Mesenchymal stem cell (in vitro differentiated cells and primary cell): ENCODE measurements at regions not wholly inside any gene's neighbourhood (a gene's known extent, or its start where the extent isn't known, plus 50 kb on each side); places are given as distances from the start of the nearest gene placed in this dataset.

Experiments
- DNase-seq: peaks from one replicate; pipeline ENCODE4 v3.0.0-alpha.2; 2013
- H2AFZ ChIP-seq: one replicate; pipeline ENCODE4 v1.6.1; 2013; ENCODE audit warnings: low read depth, mild to moderate bottlenecking, control low read depth, inconsistent platforms, low read length, moderate library complexity
- H2AK5ac ChIP-seq: 2 replicates; pipeline ENCODE4 v1.6.1; 2013; ENCODE audit warnings: low read length, moderate library complexity, mild to moderate bottlenecking, inconsistent platforms; ENCODE audit not compliant: severe bottlenecking
- H2BK120ac ChIP-seq: one replicate; pipeline ENCODE4 v1.6.1; 2013; ENCODE audit warnings: low read depth, mild to moderate bottlenecking, inconsistent platforms, low read length, moderate library complexity
- H2BK12ac ChIP-seq, 2 experiments: one replicate each; pipeline ENCODE4 v1.6.1; 2013; ENCODE audit warnings: inconsistent platforms in 2 of 2, low read length in 2 of 2, mild to moderate bottlenecking in 2 of 2, moderate library complexity in 2 of 2, control low read depth in 1 of 2
- H2BK15ac ChIP-seq: one replicate; pipeline ENCODE4 v1.6.1; 2013; ENCODE audit warnings: mild to moderate bottlenecking, low read depth, inconsistent platforms; ENCODE audit not compliant: poor library complexity, severe bottlenecking
- H2BK5ac ChIP-seq: 2 replicates; pipeline ENCODE4 v1.6.1; 2013; ENCODE audit warnings: low read depth, mild to moderate bottlenecking, low read length, control low read depth, inconsistent platforms; ENCODE audit not compliant: poor library complexity, severe bottlenecking
- H3K14ac ChIP-seq, 2 experiments: one replicate each; pipeline ENCODE4 v1.6.1; 2013; ENCODE audit warnings: inconsistent platforms in 2 of 2, low read length in 2 of 2, control low read depth in 1 of 2, mild to moderate bottlenecking in 1 of 2, moderate library complexity in 1 of 2
- H3K18ac ChIP-seq, 2 experiments: one replicate each; pipeline ENCODE4 v1.6.1; 2013; ENCODE audit warnings: inconsistent platforms in 2 of 2, low read length in 2 of 2, control low read depth in 1 of 2, low read depth in 1 of 2, mild to moderate bottlenecking in 1 of 2
- H3K23ac ChIP-seq, 2 experiments: one replicate each; pipeline ENCODE4 v1.6.1; 2013; ENCODE audit warnings: inconsistent platforms in 2 of 2, low read length in 2 of 2, mild to moderate bottlenecking in 2 of 2, moderate library complexity in 2 of 2, control low read depth in 1 of 2
- H3K27ac ChIP-seq: 2 replicates; pipeline ENCODE4 v1.5.1; 2013; ENCODE audit warnings: mild to moderate bottlenecking, moderate library complexity, low read length, control low read depth, inconsistent platforms; ENCODE audit not compliant: poor library complexity, severe bottlenecking
- H3K27me3 ChIP-seq, 2 experiments: 2 replicates each; pipeline versions ENCODE4 v1.6.1 to v1.7.0; 2013; ENCODE audit warnings: low read length in 2 of 2, mild to moderate bottlenecking in 2 of 2, moderate library complexity in 2 of 2, control low read depth in 1 of 2, inconsistent platforms in 1 of 2; ENCODE audit not compliant: control insufficient read depth in 1 of 2, insufficient read depth in 1 of 2
- H3K36me3 ChIP-seq, 2 experiments: 2 replicates each; pipeline versions ENCODE4 v1.6.1 to v1.7.0; 2013; ENCODE audit warnings: low read length in 2 of 2, control low read depth in 1 of 2, inconsistent platforms in 1 of 2, low read depth in 1 of 2, mild to moderate bottlenecking in 1 of 2; ENCODE audit not compliant: insufficient read depth in 2 of 2, control insufficient read depth in 1 of 2
- H3K4ac ChIP-seq, 2 experiments: one replicate each; pipeline ENCODE4 v1.6.1; 2013; ENCODE audit warnings: inconsistent platforms in 2 of 2, low read length in 2 of 2, mild to moderate bottlenecking in 2 of 2, moderate library complexity in 2 of 2, control low read depth in 1 of 2, low read depth in 1 of 2
- H3K4me1 ChIP-seq: 2 replicates; pipeline ENCODE4 v1.6.1; 2013; ENCODE audit warnings: low read depth, low read length, control low read depth; ENCODE audit not compliant: control insufficient read depth, insufficient read depth
- H3K4me2 ChIP-seq: 2 replicates; pipeline ENCODE4 v1.6.1; 2013; ENCODE audit warnings: low read length, mild to moderate bottlenecking, inconsistent platforms; ENCODE audit not compliant: poor library complexity, severe bottlenecking
- H3K4me3 ChIP-seq, 2 experiments: 2 replicates each; pipeline versions ENCODE4 v1.5.1 to v1.7.0; 2013; ENCODE audit warnings: low read length in 2 of 2, mild to moderate bottlenecking in 2 of 2, control low read depth in 1 of 2, low read depth in 1 of 2; ENCODE audit not compliant: insufficient read depth in 1 of 2
- H3K79me1 ChIP-seq: replicated peaks from 2 replicates; pipeline ENCODE4 v1.6.1; 2013; ENCODE audit warnings: mild to moderate bottlenecking, control low read depth, low read length, inconsistent platforms; ENCODE audit not compliant: poor library complexity, severe bottlenecking
- H3K9ac ChIP-seq: 2 replicates; pipeline ENCODE4 v1.7.0; 2013; ENCODE audit warnings: mild to moderate bottlenecking, low read length, moderate library complexity
- H3K9me3 ChIP-seq: 2 replicates; pipeline ENCODE4 v1.7.0; 2013; ENCODE audit warnings: mild to moderate bottlenecking, low read length; ENCODE audit not compliant: control insufficient read depth
- H4K8ac ChIP-seq: one replicate; pipeline ENCODE4 v1.6.1; 2013; ENCODE audit warnings: inconsistent platforms, mild to moderate bottlenecking, low read length, moderate library complexity
- H4K91ac ChIP-seq: one replicate; pipeline ENCODE4 v1.6.1; 2013; ENCODE audit warnings: mild to moderate bottlenecking, low read length, inconsistent platforms
- WGBS: methylation state at CpG from one replicate; pipeline ENCODE4 v1.1.7; 2013; ENCODE audit warnings: mixed read lengths; 5-methylcytosine and 5-hydroxymethylcytosine counted together

DNA sequence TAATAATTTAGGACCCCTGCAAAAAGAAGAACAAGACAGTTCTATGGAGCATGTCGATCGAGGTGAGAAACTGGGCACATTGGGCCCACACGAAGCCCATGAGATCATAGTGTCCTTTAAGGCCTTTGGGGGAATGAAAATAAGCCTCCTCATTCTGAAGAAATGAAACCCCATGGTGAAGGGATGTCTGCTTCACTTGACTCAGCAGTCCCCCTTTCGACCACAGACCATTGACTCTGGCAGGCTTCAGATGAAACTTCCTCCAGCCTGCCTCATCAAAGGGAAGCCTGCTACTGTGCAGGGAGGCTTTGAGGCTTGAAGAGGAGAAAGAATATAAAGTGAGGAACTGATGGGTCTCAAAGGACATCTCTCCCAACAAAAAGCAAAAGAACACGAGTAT, 144.2 kb upstream of the FBXL4 start:
- DNase-seq = no peak
- Histone ChIP-seq H4K8ac (no peak overlapping the region), H3K4ac (no peak overlapping the region)

DNA sequence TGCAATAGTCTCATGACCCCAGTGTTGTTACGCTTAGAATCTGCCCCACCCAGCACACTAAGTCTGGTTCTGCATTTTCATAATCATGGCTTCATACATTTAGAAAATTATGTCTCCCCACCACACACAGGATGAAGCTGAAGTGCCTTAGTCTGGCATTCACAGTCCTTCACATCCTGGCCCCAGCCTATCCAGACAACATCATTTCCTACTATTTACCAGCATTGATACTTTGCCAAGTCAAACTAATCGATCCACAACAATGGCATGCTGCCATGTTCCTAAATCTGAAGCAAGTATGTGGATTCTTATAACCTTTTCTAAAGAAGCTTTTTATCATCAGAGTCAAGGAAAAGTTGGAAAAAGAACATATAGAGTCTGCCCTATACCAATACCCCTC, 132.4 kb upstream of the FBXL4 start:
- Histone ChIP-seq H3K23ac (no peak overlapping the region), H3K4me1 (no peaks in the 10 kb centered on the region), H3K27me3 (no peaks in the 10 kb centered on the region), H2BK15ac (no peak overlapping the region), H3K9me3 (no peaks in the 10 kb centered on the region), H3K14ac (no peak overlapping the region), H3K79me1 (no peaks in the 10 kb centered on the region), H4K91ac (no peak overlapping the region), H3K4me3 (no peak overlapping the region), H3K9ac (no peak overlapping the region), H2BK5ac (no peak overlapping the region), H2BK120ac (no peak overlapping the region), H3K36me3 (no peaks in the 10 kb centered on the region), H3K4me2 (no peak overlapping the region), H2AK5ac (no peak overlapping the region), H3K27ac (no peak overlapping the region), H3K4ac (no peak overlapping the region), H2BK12ac (no peak overlapping the region), H4K8ac (no peak overlapping the region), H3K18ac (no peak overlapping the region), H2AFZ (no peak overlapping the region)
- DNase-seq = no peak
- no CpG with 5 or more reads among the region's 2 CpGs for WGBS

More for the DNA sequence above, 144.2 kb upstream of the FBXL4 start:
- no peak overlapping the region for H2BK5ac ChIP-seq
- no peak overlapping the region for H2AFZ ChIP-seq
- H3K27ac ChIP-seq = no peak overlapping the region
- H3K14ac ChIP-seq = no peak overlapping the region
- H3K18ac ChIP-seq = no peak overlapping the region
- no peaks in the 10 kb centered on the region for H3K4me1 ChIP-seq
- H2BK15ac ChIP-seq = no peak overlapping the region
- no peaks in the 10 kb centered on the region for H3K79me1 ChIP-seq
- H2AK5ac ChIP-seq = no peak overlapping the region
- H3K27me3 ChIP-seq = peaks cover 10 to 41% of the 10 kb centered on the region in 2 experiments
- no peak overlapping the region for H4K91ac ChIP-seq
- no peak overlapping the region for H2BK120ac ChIP-seq
- no peak overlapping the region for H3K23ac ChIP-seq
- no peak overlapping the region for H3K9ac ChIP-seq
- WGBS = 82% methylated on average over 4 of the region's 5 CpGs
- no peak overlapping the region for H2BK12ac ChIP-seq
- no peak overlapping the region for H3K4me3 ChIP-seq
- H3K36me3 ChIP-seq = no peaks in the 10 kb centered on the region
- no peaks in the 10 kb centered on the region for H3K9me3 ChIP-seq
- H3K4me2 ChIP-seq = no peak overlapping the region

- Histone ChIP-seq H3K79me1 (no peaks in the 10 kb centered on the region), H3K18ac (no peak overlapping the region), H3K36me3 (no peaks in the 10 kb centered on the region), H2BK120ac (no peak overlapping the region), H3K9me3 (no peaks in the 10 kb centered on the region), H3K4me3 (no peak overlapping the region), H2AK5ac (no peak overlapping the region), H2AFZ (no peak overlapping the region), H4K8ac (no peak overlapping the region), H3K23ac (no peak overlapping the region), H3K4me1 (no peaks in the 10 kb centered on the region), H4K91ac (no peak overlapping the region), H3K14ac (no peak overlapping the region), H2BK5ac (no peak overlapping the region), H3K27me3 (no peaks in the 10 kb centered on the region), H3K4ac (no peak overlapping the region), H3K9ac (no peak overlapping the region), H2BK15ac (no peak overlapping the region), H3K4me2 (no peak overlapping the region), H2BK12ac (no peak overlapping the region), H3K27ac (no peak overlapping the region)
- 82% methylated on average over 1 of the region's 2 CpGs for WGBS
- no peak for DNase-seq
These were observed 131.3 kb upstream of the FBXL4 start for GRCh38 chr6:99079058-99079457.

- H2AK5ac ChIP-seq = no peak overlapping the region
- H3K9ac ChIP-seq = no peak overlapping the region
- no peak for DNase-seq
- no peak overlapping the region for H2BK15ac ChIP-seq
- WGBS = 68% methylated on average over 4 of the region's 4 CpGs
- no peak overlapping the region for H2BK5ac ChIP-seq
- H3K14ac ChIP-seq = no peak overlapping the region
- H3K27ac ChIP-seq = no peak overlapping the region
- H3K18ac ChIP-seq = no peak overlapping the region
- no peaks in the 10 kb centered on the region for H3K79me1 ChIP-seq
- no peak overlapping the region for H4K91ac ChIP-seq
- no peaks in the 10 kb centered on the region for H3K9me3 ChIP-seq
- H4K8ac ChIP-seq = no peak overlapping the region
- peaks cover 0 to 2% of the 10 kb centered on the region in 2 experiments for H3K27me3 ChIP-seq
- H3K23ac ChIP-seq = no peak overlapping the region
- H2BK120ac ChIP-seq = no peak overlapping the region
- no peak overlapping the region for H3K4ac ChIP-seq
- no peak overlapping the region for H2AFZ ChIP-seq
- no peak overlapping the region for H2BK12ac ChIP-seq
- no peaks in the 10 kb centered on the region for H3K36me3 ChIP-seq
- H3K4me3 ChIP-seq = no peak overlapping the region
- no peaks in the 10 kb centered on the region for H3K4me1 ChIP-seq
- H3K4me2 ChIP-seq = no peak overlapping the region
These were observed 125.5 kb upstream of the FBXL4 start for GRCh38 chr6:99073223-99073622.
